ENCODE measurements at regions not wholly inside any gene's neighbourhood (a gene's known extent, or its start where the extent isn't known, plus 50 kb on each side); places are given as distances from the start of the nearest gene placed in this dataset.

DNA sequence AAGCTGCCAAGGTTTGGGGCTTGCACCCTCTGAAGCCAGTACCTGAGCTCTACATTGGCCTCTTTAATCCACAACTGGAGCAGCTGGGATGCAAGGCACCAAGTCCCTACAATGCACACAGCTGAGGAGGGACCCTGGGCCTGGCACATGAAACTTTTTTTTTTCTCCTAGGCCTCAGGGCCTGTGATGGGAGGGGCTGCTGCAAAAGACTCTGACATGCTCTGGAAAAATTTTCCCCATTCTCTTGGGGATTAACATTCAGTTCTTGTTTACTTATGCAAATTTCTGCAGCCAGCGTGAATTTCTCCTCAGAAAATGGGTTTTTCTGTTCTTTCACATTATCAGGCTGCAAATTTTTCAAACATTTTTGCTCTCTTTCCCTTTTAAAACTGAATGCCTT lies 1072.2 kb downstream of the BRINP3 start:
- Histone ChIP-seq H4K20me1 (ENCODE audit: insufficient read depth) (no peaks in the 10 kb centered on the region), H3K79me2 (replicated peaks; ENCODE audit: insufficient read depth, low read length) (no peaks in the 10 kb centered on the region), H3K9ac (ENCODE audit: low read length) (no peak overlapping the region), H3K36me3 (ENCODE audit: insufficient read depth, low read length) (no peaks in the 10 kb centered on the region), H2AFZ (ENCODE audit: low read depth, low read length) (no peak overlapping the region), H3K9me2 (ENCODE audit: insufficient read depth, low read length) (no peaks in the 10 kb centered on the region), H3K27me3 (ENCODE audit: insufficient read depth, low read depth, low read length) (no peaks in the 10 kb centered on the region), H3K4me2 (ENCODE audit: low read length) (no peak overlapping the region), H3F3A (ENCODE audit: insufficient read depth, low read length, poor library complexity, severe bottlenecking) (no peaks in the 10 kb centered on the region), H3K9me3 (ENCODE audit: low read length) (no peaks in the 10 kb centered on the region), H3K4me3 (ENCODE audit: low read length) (no peak overlapping the region), H3K27ac (ENCODE audit: low read length) (no peak overlapping the region)
- TF ChIP-seq EZH2 (IDR thresholded peaks at IDR 0.05; ENCODE audit: borderline replicate concordance, insufficient read depth, low read length, poor library complexity, severe bottlenecking), result no peak
- no peak for TF ChIP-seq TAF1 (IDR thresholded peaks at IDR 0.05; ENCODE audit: low read depth)
- TF ChIP-seq POLR2AphosphoS5 (IDR thresholded peaks at IDR 0.05), result no peak
- TF ChIP-seq MXI1 (conservative IDR thresholded peaks at IDR 0.05; ENCODE audit: poor library complexity, severe bottlenecking), result no peak
- no peak for TF ChIP-seq CTCF (IDR thresholded peaks at IDR 0.05; ENCODE audit: poor library complexity, severe bottlenecking)
- no peak for TF ChIP-seq SMC3 (conservative IDR thresholded peaks at IDR 0.05; ENCODE audit: poor library complexity)
- no peak for TF ChIP-seq REST (IDR thresholded peaks at IDR 0.05; ENCODE audit: borderline replicate concordance)
- no peak for TF ChIP-seq RAD21 (conservative IDR thresholded peaks at IDR 0.05)
- TF ChIP-seq EP300 (conservative IDR thresholded peaks at IDR 0.05; ENCODE audit: poor library complexity, severe bottlenecking), result no peak

- no peaks in the 10 kb centered on the region for H3K9me2 ChIP-seq (ENCODE audit: insufficient read depth, low read length)
- H3K36me3 ChIP-seq (ENCODE audit: insufficient read depth, low read length), result no peaks in the 10 kb centered on the region
- no peaks in the 10 kb centered on the region for H3K27me3 ChIP-seq (ENCODE audit: insufficient read depth, low read depth, low read length)
- no peaks in the 10 kb centered on the region for H3K9me3 ChIP-seq (ENCODE audit: low read length)
- H3F3A ChIP-seq (ENCODE audit: insufficient read depth, low read length, poor library complexity, severe bottlenecking), result no peaks in the 10 kb centered on the region
- H3K79me2 ChIP-seq (replicated peaks; ENCODE audit: insufficient read depth, low read length), result no peaks in the 10 kb centered on the region
- no peak overlapping the region for H2AFZ ChIP-seq (ENCODE audit: low read depth, low read length)
- H4K20me1 ChIP-seq (ENCODE audit: insufficient read depth), result no peaks in the 10 kb centered on the region
- no peak overlapping the region for H3K9ac ChIP-seq (ENCODE audit: low read length)
- no peak overlapping the region for H3K4me2 ChIP-seq (ENCODE audit: low read length)
- TF ChIP-seq RAD21 (conservative IDR thresholded peaks at IDR 0.05) (no peak), SMC3 (conservative IDR thresholded peaks at IDR 0.05; ENCODE audit: poor library complexity) (no peak), MXI1 (conservative IDR thresholded peaks at IDR 0.05; ENCODE audit: poor library complexity, severe bottlenecking) (no peak), REST (IDR thresholded peaks at IDR 0.05; ENCODE audit: borderline replicate concordance) (no peak), CTCF (IDR thresholded peaks at IDR 0.05; ENCODE audit: poor library complexity, severe bottlenecking) (no peak), EZH2 (IDR thresholded peaks at IDR 0.05; ENCODE audit: borderline replicate concordance, insufficient read depth, low read length, poor library complexity, severe bottlenecking) (no peak), TAF1 (IDR thresholded peaks at IDR 0.05; ENCODE audit: low read depth) (no peak), POLR2AphosphoS5 (IDR thresholded peaks at IDR 0.05) (no peak), EP300 (conservative IDR thresholded peaks at IDR 0.05; ENCODE audit: poor library complexity, severe bottlenecking) (no peak)
- H3K27ac ChIP-seq (ENCODE audit: low read length), result no peak overlapping the region
- H3K4me3 ChIP-seq (ENCODE audit: low read length), result no peak overlapping the region
Measured at GRCh38 chr1:189409774-189410173, 1067.9 kb downstream of the BRINP3 start.
